Stimulated activated CD4-positive, alpha-beta T cell treated with anti-CD3 and anti-CD28 coated beads, Interleukin-1b, Interleukin-23, amount 100 ng/mL, for 1 hour (primary cell): ENCODE measurements at regions not wholly inside any gene's neighbourhood (a gene's known extent, or its start where the extent isn't known, plus 50 kb on each side); places are given as distances from the start of the nearest gene placed in this dataset.

Experiments
- DNase-seq, 2 donors: peaks; one replicate each; pipeline ENCODE4 v3.0.0-alpha.2; 2020; ENCODE audit warnings: low read depth in 2 of 2

- no peak for DNase-seq
These were observed 252.0 kb downstream of the CTTN start for GRCh38 chr11:70650075-70650909.

GRCh38 chr11:70651031-70651430 lies 252.7 kb downstream of the CTTN start:
- no peak for DNase-seq

- no peak for DNase-seq
These were observed 255.7 kb downstream of the CTTN start for GRCh38 chr11:70654016-70654415.

- no peak for DNase-seq
These were observed 257.5 kb downstream of the CTTN start for GRCh38 chr11:70655816-70656215.

- DNase-seq = no peak
These were observed 257.9 kb downstream of the CTTN start for GRCh38 chr11:70656252-70656651.

GRCh38 chr11:70660059-70660888 lies 261.9 kb downstream of the CTTN start:
- DNase-seq = no peak

GRCh38 chr11:70660889-70661197 lies 262.5 kb downstream of the CTTN start:
- DNase-seq = no peak

GRCh38 chr11:70661761-70662501 lies 263.6 kb downstream of the CTTN start:
- no peak for DNase-seq

- no peak for DNase-seq
These were observed 264.4 kb downstream of the CTTN start for GRCh38 chr11:70662691-70663098.

- no peak for DNase-seq
These were observed 265.5 kb downstream of the CTTN start for GRCh38 chr11:70663815-70664214.

GRCh38 chr11:70666311-70666710 lies 268.0 kb downstream of the CTTN start:
- DNase-seq = no peak

GRCh38 chr11:70667767-70668166 lies 269.4 kb downstream of the CTTN start:
- no peak for DNase-seq

- no peak for DNase-seq
These were observed 270.2 kb downstream of the CTTN start for GRCh38 chr11:70668204-70669202.

GRCh38 chr11:70669281-70669680 lies 271.0 kb downstream of the CTTN start:
- DNase-seq = no peak

- DNase-seq = no peak
These were observed 271.7 kb downstream of the CTTN start for GRCh38 chr11:70669871-70670675.

- no peak for DNase-seq
These were observed 272.3 kb downstream of the CTTN start for GRCh38 chr11:70670676-70671034.

GRCh38 chr11:70671083-70671482 lies 272.8 kb downstream of the CTTN start:
- DNase-seq = no peak

GRCh38 chr11:70671611-70672010 lies 273.3 kb downstream of the CTTN start:
- no peak for DNase-seq

- no peak for DNase-seq
These were observed 274.8 kb downstream of the CTTN start for GRCh38 chr11:70672991-70673653.

- DNase-seq = no peak
These were observed 276.3 kb downstream of the CTTN start for GRCh38 chr11:70674605-70675004.
